Activated naive CD4-positive, alpha-beta T cell (primary cell): ENCODE measurements at regions not wholly inside any gene's neighbourhood (a gene's known extent, or its start where the extent isn't known, plus 50 kb on each side); places are given as distances from the start of the nearest gene placed in this dataset.

Source experiments
- DNase-seq, 4 experiments: peaks; one replicate each; lab custom pipeline; 2025; lab: John Stamatoyannopoulos, UW

DNA sequence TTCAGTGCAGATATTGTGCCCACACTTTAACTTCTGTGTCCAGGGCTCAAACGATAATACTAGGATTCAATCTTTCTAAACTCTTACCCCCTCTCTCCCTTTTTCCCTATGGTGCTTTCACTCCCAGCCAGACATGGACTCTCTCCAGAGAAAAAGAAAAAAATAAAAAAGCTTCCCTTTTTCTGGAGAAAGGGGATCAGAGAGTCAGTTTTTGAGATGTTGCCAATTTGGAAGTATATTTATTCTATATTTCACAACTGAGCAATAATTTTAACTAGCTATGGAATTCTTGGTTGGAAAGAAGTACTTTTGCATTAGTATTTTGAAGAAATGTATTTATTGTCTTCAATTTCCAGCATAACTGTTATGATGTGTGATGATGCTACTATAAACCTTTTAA, 72.2 kb upstream of the ZFP64 start:
- no peak for DNase-seq

DNA sequence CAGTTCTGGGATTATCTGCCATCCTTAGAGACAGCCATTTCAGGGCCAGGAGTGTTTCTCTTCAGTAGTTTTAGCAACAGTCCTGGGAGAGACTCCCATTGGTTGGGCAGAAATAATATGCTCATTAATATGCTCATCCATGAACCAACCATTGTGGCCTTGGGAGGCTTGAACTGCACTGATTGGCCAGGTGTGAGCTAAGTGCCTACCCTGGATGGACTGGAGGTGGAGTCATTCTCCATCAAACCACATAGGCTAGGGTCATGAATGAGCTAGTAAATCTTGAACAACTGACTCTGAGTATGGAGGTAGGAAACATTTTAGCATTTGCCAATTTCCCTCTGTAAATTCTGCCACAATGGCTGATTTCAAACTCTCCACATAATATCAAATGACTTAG, 70.2 kb upstream of the ZFP64 start:
- DNase-seq = no peak

DNA sequence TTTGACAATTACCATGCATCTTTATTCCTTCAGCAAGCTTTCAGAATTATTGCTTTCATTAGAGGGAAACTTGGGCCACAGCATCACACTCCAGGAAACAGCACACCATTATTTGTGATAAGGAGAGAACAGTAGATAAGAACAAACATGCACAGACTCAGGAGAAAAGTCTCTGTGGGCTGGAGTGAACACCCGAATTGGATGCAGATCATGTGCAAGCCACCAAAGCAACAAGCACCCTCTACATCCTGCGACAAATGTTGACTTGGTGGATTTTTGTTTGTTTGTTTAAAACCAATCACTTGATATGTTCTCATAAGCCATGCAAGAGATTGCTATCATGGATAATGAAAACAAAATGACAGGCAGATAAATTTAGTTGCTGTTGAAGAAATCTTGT, 67.7 kb upstream of the ZFP64 start:
- no peak for DNase-seq

DNA sequence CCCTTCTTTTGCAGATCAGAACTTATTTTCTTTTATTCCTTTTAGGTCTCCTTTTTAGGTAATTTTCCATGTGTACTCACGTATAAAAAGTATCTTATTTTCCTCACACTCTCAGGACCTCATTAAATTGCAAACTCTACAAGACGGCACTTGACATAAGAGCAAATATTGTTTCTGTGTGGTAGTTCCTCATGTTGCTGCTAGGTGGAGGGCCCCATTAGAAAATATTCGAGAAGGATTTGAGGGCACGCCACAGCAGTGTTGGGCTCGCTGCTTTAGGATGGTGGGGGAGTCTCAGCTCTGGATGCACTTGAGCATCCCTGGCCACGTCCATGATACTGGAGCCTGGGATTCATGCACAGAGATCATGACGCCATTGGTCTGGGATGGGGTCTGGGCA, 64.9 kb upstream of the ZFP64 start:
- no peak for DNase-seq

DNA sequence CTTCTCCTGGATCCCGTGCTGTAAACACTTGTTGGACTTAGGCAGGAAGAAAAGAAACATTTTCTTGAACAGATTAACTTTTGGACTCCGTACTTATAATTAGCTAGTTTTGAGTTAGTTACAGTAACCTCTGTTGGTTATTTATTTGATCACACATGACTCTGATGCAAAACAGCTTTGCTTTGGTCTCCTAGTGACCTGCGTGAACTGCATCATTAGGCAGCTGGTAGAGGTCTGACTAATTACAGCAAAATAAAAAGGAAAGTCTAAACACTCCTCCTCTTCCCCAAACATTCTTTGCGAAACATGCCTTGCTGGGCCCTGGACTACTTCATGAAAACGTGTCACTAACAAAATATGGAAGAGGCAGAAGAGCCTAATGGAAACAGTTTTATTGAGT, 61.1 kb upstream of the ZFP64 start:
- no peak for DNase-seq

DNA sequence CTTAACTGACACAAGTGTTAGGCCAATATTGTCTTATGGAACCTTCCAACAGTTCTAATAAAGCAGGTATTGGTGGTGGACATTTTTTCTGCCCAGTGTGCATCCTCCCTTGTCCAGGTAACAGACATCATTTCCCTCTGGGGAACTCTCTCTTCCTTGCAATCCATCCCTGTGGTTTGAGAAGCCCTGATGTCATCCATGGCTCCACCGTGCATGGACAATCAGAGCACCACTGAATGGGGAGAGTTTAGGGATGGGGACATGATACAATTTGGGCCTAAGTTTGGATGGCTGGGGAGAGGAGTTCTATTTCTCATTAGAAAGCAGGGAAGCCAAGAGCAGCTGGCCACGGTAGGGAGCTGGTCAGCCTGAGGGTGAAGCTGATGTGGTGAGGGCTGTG, 60.2 kb upstream of the ZFP64 start:
- no peak for DNase-seq

DNA sequence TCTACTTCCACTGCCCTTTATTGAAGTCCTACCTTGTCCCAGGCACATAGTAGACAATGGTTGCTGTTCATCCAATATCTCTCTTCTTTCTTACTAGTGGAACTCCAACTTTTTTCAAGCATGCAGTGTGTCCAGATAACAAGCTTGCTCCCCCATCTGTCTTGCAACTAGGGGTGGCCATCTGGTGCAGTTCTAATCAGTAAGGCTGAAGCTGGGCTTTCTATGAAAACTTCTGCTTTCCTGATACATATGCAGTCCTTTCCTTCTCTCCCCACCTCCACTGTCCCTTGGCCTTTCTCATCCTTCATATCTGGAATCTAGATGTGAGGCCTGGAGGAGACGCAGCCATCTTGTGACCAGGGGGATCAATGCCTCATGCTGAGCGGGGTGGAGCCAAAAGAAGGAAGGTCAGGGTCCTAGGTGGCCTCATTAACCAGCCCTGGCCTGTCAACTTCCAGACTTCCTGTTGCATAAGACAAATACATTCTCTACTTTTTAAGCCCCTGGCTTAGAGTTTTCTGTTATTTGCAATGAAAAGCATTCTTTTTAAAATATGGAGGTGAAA, 59.6 kb upstream of the ZFP64 start:
- no peak for DNase-seq

DNA sequence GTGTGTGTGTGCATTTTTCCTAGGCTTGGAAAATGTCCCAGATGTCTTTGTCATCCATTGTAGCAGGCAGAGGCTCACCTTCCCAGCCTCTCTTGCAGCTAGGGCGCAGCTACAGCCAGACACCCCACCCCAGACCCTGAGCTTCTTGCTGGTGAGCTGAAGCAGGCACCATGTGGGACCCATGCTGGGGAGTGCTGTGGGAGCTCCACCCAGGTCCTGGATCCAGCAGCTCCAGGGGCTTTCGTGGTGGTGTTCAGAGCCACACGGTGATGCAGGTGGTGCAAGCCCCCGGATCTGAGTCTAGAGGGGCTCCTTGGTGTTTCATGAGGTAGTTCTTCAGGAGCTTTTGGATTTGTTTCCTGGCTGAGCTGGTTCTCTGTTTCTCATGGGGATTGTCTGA, 56.0 kb upstream of the ZFP64 start:
- DNase-seq = no peak

DNA sequence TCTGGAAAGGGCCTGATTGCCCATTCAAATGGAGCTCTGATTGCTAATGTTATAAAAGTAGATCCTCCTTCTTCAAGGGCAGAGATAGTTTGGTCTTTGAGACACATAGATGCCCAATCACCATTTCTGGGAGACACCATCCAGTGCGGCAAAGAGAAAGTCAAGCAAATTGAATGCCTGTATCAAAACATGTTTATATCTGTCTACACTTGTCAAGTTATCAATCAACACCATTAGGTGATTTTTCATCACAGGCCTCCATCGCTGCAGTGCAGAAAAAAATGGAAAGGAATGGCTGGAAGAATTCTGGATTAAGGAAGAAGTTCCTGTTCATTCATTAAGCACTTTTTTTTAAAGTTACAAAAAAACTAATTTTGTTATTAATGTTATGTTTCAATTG, 54.8 kb upstream of the ZFP64 start:
- no peak for DNase-seq

DNA sequence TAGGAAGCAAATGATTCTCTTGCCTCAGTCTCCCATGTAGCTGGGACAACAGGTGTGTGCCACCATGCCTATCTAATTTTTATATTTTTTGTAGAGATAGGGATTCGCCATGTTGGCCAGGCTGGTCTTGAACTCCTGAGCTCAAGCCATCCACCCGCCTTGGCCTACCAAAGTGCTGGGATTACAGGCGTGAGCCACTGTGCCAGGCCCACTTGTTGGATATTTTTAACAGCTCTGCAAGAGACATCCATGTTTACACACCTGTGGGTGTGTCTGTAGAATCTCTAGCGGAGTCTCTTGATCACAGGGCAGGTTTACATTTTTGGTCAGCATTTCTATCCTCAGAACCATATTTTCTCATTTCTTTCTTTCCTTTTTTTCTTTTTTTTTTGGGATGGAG, 53.1 kb upstream of the ZFP64 start:
- no peak for DNase-seq

DNA sequence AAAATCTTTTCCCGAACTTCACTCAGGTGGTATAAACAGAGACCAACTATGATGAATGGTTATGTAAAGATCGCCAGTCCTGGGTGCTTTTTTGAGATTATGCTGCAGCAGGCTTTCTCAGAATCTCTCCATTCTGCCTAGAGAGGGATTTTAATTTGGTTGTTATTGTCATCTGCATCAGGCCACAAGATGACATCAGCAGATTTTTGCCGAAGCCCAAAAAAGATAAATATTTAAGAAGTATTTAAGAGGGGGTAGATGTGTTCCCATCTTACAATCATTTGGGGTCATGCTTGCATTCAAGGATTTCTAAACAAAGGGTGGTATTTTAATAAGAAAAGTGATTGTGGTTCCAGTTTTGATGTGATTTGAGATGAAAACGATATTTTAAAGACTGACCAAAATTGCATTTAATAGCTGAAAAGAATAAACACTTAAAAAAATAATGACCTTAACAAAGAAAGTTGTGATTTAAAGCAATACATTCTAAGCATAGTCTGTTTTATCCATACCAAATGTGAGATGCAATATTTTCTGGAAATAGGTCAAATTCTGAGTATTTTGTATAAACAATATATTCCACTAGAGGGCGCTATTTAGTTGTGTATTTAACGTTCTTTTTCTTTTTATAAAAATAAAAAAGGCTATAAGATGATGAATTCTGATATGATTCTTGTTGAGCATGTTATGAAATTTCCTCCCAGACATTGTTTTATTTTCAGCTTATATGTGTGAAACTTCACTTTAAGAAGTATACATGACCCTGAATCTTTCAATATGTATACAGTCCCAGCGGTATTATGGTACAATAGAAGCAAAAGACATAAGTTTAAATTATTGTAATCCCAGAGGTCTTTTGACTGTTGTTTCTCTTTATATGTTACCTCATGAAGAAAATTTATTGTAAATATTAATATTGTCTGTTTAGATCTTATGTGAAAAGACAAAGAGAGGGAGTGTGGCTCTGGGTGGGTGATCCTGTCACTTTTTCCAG, 51.0 kb upstream of the ZFP64 start:
- DNase-seq = no peak
